OCI-LY7 (cell line): ENCODE measurements at regions not wholly inside any gene's neighbourhood (a gene's known extent, or its start where the extent isn't known, plus 50 kb on each side); places are given as distances from the start of the nearest gene placed in this dataset.

Experiments used
- EZH2phosphoT487 ChIP-seq: fragments of 200-600 bp; sonication (generic); IDR thresholded peaks from 2 replicates; pipeline ENCODE4 v1.6.1; 2018; ENCODE audit warnings: low read depth, borderline replicate concordance, mild to moderate bottlenecking, mixed run types, antibody characterized with exemption, low read length, moderate library complexity, mixed read lengths
- TF ChIP-seq, protein P1 (sequence below): fragments of 200-600 bp; sonication (generic); conservative IDR thresholded peaks from 2 replicates; pipeline ENCODE4 v1.5.1; 2014; ENCODE audit warnings: mild to moderate bottlenecking, antibody characterized with exemption, low read length, moderate library complexity, mixed read lengths

DNA sequence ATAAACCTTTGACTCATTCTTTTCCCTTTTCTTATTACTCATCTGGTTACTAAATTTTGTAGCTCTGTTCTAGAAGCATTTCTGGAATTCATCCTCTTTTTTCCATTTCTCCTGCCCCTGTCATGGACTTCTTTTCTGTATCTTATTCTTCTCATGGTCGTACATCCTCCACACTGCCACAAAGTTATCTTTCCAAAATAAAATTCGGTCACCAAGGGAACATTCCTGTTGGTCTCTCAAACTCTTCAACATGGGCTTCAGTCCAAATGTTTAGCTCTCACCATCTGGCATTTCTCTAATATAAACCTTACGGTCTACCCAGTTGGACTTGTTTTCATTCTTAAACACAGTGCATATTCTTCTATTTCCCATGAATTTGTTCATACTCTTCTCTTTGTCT is 428.8 kb upstream of the ID4 start:
- TF ChIP-seq, protein P1, sequence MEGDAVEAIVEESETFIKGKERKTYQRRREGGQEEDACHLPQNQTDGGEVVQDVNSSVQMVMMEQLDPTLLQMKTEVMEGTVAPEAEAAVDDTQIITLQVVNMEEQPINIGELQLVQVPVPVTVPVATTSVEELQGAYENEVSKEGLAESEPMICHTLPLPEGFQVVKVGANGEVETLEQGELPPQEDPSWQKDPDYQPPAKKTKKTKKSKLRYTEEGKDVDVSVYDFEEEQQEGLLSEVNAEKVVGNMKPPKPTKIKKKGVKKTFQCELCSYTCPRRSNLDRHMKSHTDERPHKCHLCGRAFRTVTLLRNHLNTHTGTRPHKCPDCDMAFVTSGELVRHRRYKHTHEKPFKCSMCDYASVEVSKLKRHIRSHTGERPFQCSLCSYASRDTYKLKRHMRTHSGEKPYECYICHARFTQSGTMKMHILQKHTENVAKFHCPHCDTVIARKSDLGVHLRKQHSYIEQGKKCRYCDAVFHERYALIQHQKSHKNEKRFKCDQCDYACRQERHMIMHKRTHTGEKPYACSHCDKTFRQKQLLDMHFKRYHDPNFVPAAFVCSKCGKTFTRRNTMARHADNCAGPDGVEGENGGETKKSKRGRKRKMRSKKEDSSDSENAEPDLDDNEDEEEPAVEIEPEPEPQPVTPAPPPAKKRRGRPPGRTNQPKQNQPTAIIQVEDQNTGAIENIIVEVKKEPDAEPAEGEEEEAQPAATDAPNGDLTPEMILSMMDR: no peak
- no peak for TF ChIP-seq EZH2phosphoT487
